ENCODE measurements at regions not wholly inside any gene's neighbourhood (a gene's known extent, or its start where the extent isn't known, plus 50 kb on each side); places are given as distances from the start of the nearest gene placed in this dataset.

- TF ChIP-seq CTCF (IDR thresholded peaks at IDR 0.05) (no peak), EZH2 (IDR thresholded peaks at IDR 0.05) (no peak)
Observed at GRCh38 chr18:60020107-60020925, 120.5 kb downstream of the PMAIP1 start.
